Brain microvascular endothelial cell (primary cell): ENCODE measurements at regions not wholly inside any gene's neighbourhood (a gene's known extent, or its start where the extent isn't known, plus 50 kb on each side); places are given as distances from the start of the nearest gene placed in this dataset.

Experiments
- DNase-seq: peaks from one replicate; pipeline ENCODE4 v3.0.0-alpha.2; 2020
- H3K27ac ChIP-seq: fragments of 250-450 bp; sonication (Bioruptor Pico); 2 replicates; pipeline ENCODE4 v1.5.1; 2020; ENCODE audit warnings: mild to moderate bottlenecking, moderate library complexity
- H3K27me3 ChIP-seq: fragments of 250-450 bp; sonication (Bioruptor Pico); replicated peaks from 2 replicates; pipeline ENCODE4 v1.5.1; 2020; ENCODE audit warnings: mild to moderate bottlenecking
- H3K36me3 ChIP-seq: fragments of 250-450 bp; sonication (Bioruptor Pico); replicated peaks from 2 replicates; pipeline ENCODE4 v1.5.1; 2020; ENCODE audit warnings: mild to moderate bottlenecking
- H3K4me3 ChIP-seq: 2 replicates; pipeline ENCODE4 v1.5.1; 2011; ENCODE audit warnings: low read depth, mild to moderate bottlenecking, control low read depth, low read length, moderate library complexity
- CTCF ChIP-seq: IDR thresholded peaks from 2 replicates; pipeline ENCODE4 v1.5.1; 2011; ENCODE audit warnings: low read depth, mild to moderate bottlenecking, moderate library complexity, low read length, control low read depth, inconsistent platforms; ENCODE audit errors: missing control alignments
- in situ Hi-C: cut with HindIII; loops from 2 replicates; pipeline ENCODE4 v1.10.0; 2017; ENCODE audit warnings: low sequenced_read_pairs, low pct_ligation_motif_present

- Histone ChIP-seq H3K27ac (no peak overlapping the region), H3K36me3 (no peaks in the 10 kb centered on the region), H3K27me3 (no peaks in the 10 kb centered on the region), H3K4me3 (no peak overlapping the region)
- no peak for DNase-seq
- TF ChIP-seq CTCF = no peak
- in situ Hi-C loops = no loop called here
Measured at GRCh38 chr12:88698471-88698870, 118.2 kb upstream of the KITLG start.

GRCh38 chr12:88693837-88694445 is 113.7 kb upstream of the KITLG start:
- Histone ChIP-seq H3K27ac (no peak overlapping the region), H3K27me3 (no peaks in the 10 kb centered on the region), H3K4me3 (no peak overlapping the region), H3K36me3 (no peaks in the 10 kb centered on the region)
- DNase-seq = peak; percentile 8
- no peak for TF ChIP-seq CTCF
- in situ Hi-C loops = no loop called here

- Histone ChIP-seq H3K4me3 (no peak overlapping the region), H3K27ac (no peak overlapping the region), H3K27me3 (no peaks in the 10 kb centered on the region), H3K36me3 (no peaks in the 10 kb centered on the region)
- no peak for TF ChIP-seq CTCF
- in situ Hi-C loops = no loop called here
- DNase-seq = no peak
Measured at GRCh38 chr12:88691811-88692210, 111.5 kb upstream of the KITLG start.

- TF ChIP-seq CTCF = no peak
- Histone ChIP-seq H3K4me3 (no peak overlapping the region), H3K27ac (no peak overlapping the region), H3K27me3 (no peaks in the 10 kb centered on the region), H3K36me3 (no peaks in the 10 kb centered on the region)
- no peak for DNase-seq
- in situ Hi-C loops = no loop called here
Measured at GRCh38 chr12:88684610-88685009, 104.3 kb upstream of the KITLG start.

GRCh38 chr12:88684170-88684569 is 103.9 kb upstream of the KITLG start:
- Histone ChIP-seq H3K27ac (no peak overlapping the region), H3K36me3 (no peaks in the 10 kb centered on the region), H3K27me3 (no peaks in the 10 kb centered on the region), H3K4me3 (no peak overlapping the region)
- TF ChIP-seq CTCF = no peak
- DNase-seq = no peak
- in situ Hi-C loops = no loop called here

- Histone ChIP-seq H3K36me3 (no peaks in the 10 kb centered on the region), H3K27ac (no peak overlapping the region), H3K27me3 (no peaks in the 10 kb centered on the region), H3K4me3 (no peak overlapping the region)
- in situ Hi-C loops = no loop called here
- no peak for TF ChIP-seq CTCF
- no peak for DNase-seq
Measured at GRCh38 chr12:88683628-88684027, 103.4 kb upstream of the KITLG start.
